Transverse colon (tissue), 4 donors: ENCODE measurements at regions not wholly inside any gene's neighbourhood (a gene's known extent, or its start where the extent isn't known, plus 50 kb on each side); places are given as distances from the start of the nearest gene placed in this dataset.

ENCODE experiments used
- DNase-seq: peaks from one replicate; pipeline ENCODE4 v3.0.0-alpha.2; 2019
- H3K27ac ChIP-seq, 4 donors: fragments of 200-600 bp; sonication (generic); 2 replicates each; pipeline ENCODE4 v1.5.1; 2016 to 2018; ENCODE audit warnings: inconsistent platforms in 4 of 4
- H3K27me3 ChIP-seq: fragments of 200-600 bp; sonication (generic); 2 replicates; pipeline ENCODE4 v1.5.1; 2017; ENCODE audit warnings: inconsistent platforms
- H3K36me3 ChIP-seq, 4 donors: fragments of 200-600 bp; sonication (generic); 2 replicates each; pipeline ENCODE4 v1.5.1; 2017 to 2019; ENCODE audit warnings: inconsistent platforms in 4 of 4
- H3K4me1 ChIP-seq, 4 donors: fragments of 200-600 bp; sonication (generic); 2 replicates each; pipeline ENCODE4 v1.5.1; 2017 to 2020; ENCODE audit warnings: inconsistent platforms in 4 of 4
- H3K4me3 ChIP-seq, 4 donors: fragments of 200-600 bp; sonication (generic); 1 replicate in 1 of 4; 2 replicates in 3 of 4; pipeline versions ENCODE4 v1.5.1 to v1.6.1; 2017 to 2019; ENCODE audit warnings: inconsistent platforms in 4 of 4
- H3K9me3 ChIP-seq, 2 donors: fragments of 200-600 bp; sonication (generic); 2 replicates each; pipeline ENCODE4 v1.5.1; 2017 to 2019; ENCODE audit warnings: inconsistent platforms in 2 of 2
- EP300 ChIP-seq: sonication (generic); formaldehyde crosslinking; IDR thresholded peaks from one replicate; pipeline ENCODE4 v1.6.1; 2017; ENCODE audit warnings: antibody characterized with exemption, low read depth
- POLR2A ChIP-seq: fragments of 450-650 bp; IDR thresholded peaks from one replicate; pipeline ENCODE4 v1.6.1; 2016; ENCODE audit warnings: antibody characterized with exemption, mild to moderate bottlenecking, moderate library complexity
- POLR2AphosphoS5 ChIP-seq, 3 donors: sonication (generic); formaldehyde crosslinking; IDR thresholded peaks; one replicate each; pipeline ENCODE4 v1.6.1; 2016; ENCODE audit warnings: antibody characterized with exemption in 3 of 3
- WGBS, 2 donors: methylation state at CpG; one replicate each; pipeline ENCODE4 v1.1.5; 2018; ENCODE audit warnings: low coverage in 1 of 2; 5-methylcytosine and 5-hydroxymethylcytosine counted together
- in situ Hi-C, 4 donors: fragments of 200-750 bp; cut with MboI; loops; one replicate each; pipeline versions ENCODE4 v1.15.0 to v1.15.1; 2017; ENCODE audit warnings: low sequenced_read_pairs in 3 of 4, low pct_ligation_motif_present in 1 of 4, low pct_unique_long_range_greater_than_20kb in 1 of 4
- intact Hi-C: fragments of 100-400 bp; cut with DNase I; formaldehyde crosslinking; loops from one replicate; pipeline ENCODE4 v1.15.1; 2023; ENCODE audit warnings: low total_unique reads
- TF ChIP-seq, protein P1 (sequence below), 5 experiments: fragments of 200-600 bp in 3 of 5; fragments of 450-650 bp in 2 of 5; sonication (generic) in 3 of 5; IDR thresholded peaks; 1 replicate in 2 of 5; 2 replicates in 3 of 5; pipeline ENCODE4 v1.5.1; 2016 to 2017; ENCODE audit warnings: antibody characterized with exemption in 5 of 5, inconsistent platforms in 3 of 5, mild to moderate bottlenecking in 2 of 5, moderate library complexity in 1 of 5

- H3K27ac ChIP-seq: no peak overlapping the region
- WGBS, 2 donors: 76% methylated on average over 5 of the region's 5 CpGs; no CpG with 5 or more reads in 1 of the 2 donors
- peaks cover 5% of the 10 kb centered on the region for H3K27me3 ChIP-seq
- H3K9me3 ChIP-seq: peaks cover 0 to 9% of the 10 kb centered on the region in 2 donors
- no peak for DNase-seq
- no peak overlapping the region for H3K4me3 ChIP-seq
- intact Hi-C loops: no loop called here
- H3K4me1 ChIP-seq: no peaks in the 10 kb centered on the region
- no peaks in the 10 kb centered on the region for H3K36me3 ChIP-seq
- TF ChIP-seq POLR2A (no peak), EP300 (no peak), POLR2AphosphoS5 (IDR thresholded peaks at IDR 0.05) (no peak)
- TF ChIP-seq, protein P1, sequence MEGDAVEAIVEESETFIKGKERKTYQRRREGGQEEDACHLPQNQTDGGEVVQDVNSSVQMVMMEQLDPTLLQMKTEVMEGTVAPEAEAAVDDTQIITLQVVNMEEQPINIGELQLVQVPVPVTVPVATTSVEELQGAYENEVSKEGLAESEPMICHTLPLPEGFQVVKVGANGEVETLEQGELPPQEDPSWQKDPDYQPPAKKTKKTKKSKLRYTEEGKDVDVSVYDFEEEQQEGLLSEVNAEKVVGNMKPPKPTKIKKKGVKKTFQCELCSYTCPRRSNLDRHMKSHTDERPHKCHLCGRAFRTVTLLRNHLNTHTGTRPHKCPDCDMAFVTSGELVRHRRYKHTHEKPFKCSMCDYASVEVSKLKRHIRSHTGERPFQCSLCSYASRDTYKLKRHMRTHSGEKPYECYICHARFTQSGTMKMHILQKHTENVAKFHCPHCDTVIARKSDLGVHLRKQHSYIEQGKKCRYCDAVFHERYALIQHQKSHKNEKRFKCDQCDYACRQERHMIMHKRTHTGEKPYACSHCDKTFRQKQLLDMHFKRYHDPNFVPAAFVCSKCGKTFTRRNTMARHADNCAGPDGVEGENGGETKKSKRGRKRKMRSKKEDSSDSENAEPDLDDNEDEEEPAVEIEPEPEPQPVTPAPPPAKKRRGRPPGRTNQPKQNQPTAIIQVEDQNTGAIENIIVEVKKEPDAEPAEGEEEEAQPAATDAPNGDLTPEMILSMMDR (IDR thresholded peaks at IDR 0.05): no peak
- in situ Hi-C loops: no loop called here
Measured at GRCh38 chr20:60095456-60095855, 137.2 kb downstream of the CDH26 start.

DNA sequence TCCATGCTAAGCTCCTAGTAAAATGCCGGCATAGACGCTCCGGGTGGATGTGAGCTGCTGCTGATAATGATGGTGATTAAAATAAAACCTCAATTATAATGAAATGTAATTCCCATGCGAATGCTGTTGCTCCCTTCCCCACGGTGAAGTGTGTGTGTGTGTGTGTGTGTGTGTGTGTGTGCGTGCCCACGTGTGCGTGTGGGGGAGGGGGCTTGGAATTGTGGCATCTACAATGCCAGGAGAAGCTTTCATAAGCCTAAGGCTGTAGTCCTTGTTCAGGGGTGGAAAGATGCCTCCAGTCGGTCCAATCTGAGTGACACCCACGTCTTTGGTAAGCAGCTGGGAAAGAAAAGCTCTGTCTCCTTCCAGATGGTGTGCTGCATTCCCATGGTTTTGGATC is 137.9 kb downstream of the CDH26 start:
- 42 to 88% methylated on average over 2 to 10 of the region's 10 CpGs for WGBS, 2 donors
- peaks cover 0 to 9% of the 10 kb centered on the region in 2 donors for H3K9me3 ChIP-seq
- no peaks in the 10 kb centered on the region for H3K36me3 ChIP-seq
- no peak for DNase-seq
- no peaks in the 10 kb centered on the region for H3K4me1 ChIP-seq
- in situ Hi-C loops (no loop called here), intact Hi-C loops (no loop called here)
- H3K4me3 ChIP-seq: no peak overlapping the region
- H3K27me3 ChIP-seq: peaks cover under 1% of the 10 kb centered on the region
- TF ChIP-seq POLR2AphosphoS5 (IDR thresholded peaks at IDR 0.05) (no peak), POLR2A (no peak), EP300 (no peak)
- TF ChIP-seq, protein P1 (IDR thresholded peaks at IDR 0.05): no peak
- H3K27ac ChIP-seq: no peak overlapping the region

- Histone ChIP-seq H3K4me1 (no peaks in the 10 kb centered on the region), H3K36me3 (no peaks in the 10 kb centered on the region), H3K4me3 (no peak overlapping the region), H3K27ac (no peak overlapping the region), H3K27me3 (no peaks in the 10 kb centered on the region), H3K9me3 (peaks cover 0 to 7% of the 10 kb centered on the region in 2 donors)
- intact Hi-C loops: no loop called here
- in situ Hi-C loops: no loop called here
- WGBS, 2 donors: 65 to 68% methylated on average over 4 of the region's 4 CpGs
- TF ChIP-seq POLR2A (no peak), POLR2AphosphoS5 (IDR thresholded peaks at IDR 0.05) (no peak), EP300 (no peak)
- TF ChIP-seq, protein P1 (IDR thresholded peaks at IDR 0.05): no peak
- DNase-seq: no peak
Measured at GRCh38 chr20:60097285-60097684, 139.1 kb downstream of the CDH26 start.

DNA sequence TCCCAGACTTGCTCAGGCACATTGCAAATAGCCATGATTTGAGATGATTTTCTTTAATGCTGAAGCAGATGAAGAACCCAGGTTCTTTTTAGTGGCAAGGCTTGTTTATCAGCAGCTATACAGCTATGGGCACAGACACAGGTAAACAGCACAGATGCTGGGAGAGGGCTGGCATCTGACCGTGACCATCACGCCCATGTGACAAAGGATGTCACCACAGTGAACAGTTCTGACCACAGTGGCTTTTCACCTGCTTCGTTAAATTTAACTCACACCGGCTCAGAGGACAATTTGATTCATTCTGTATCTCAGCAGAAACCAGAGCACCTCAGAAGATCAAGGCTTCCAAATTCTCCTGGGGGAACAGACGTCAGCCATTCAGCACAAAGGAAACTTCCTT is 142.6 kb downstream of the CDH26 start:
- no peak for DNase-seq
- intact Hi-C loops (no loop called here), in situ Hi-C loops (no loop called here)

More for the DNA sequence above, 142.6 kb downstream of the CDH26 start:
- H3K36me3 ChIP-seq: no peaks in the 10 kb centered on the region
- no peak overlapping the region for H3K27ac ChIP-seq
- H3K4me1 ChIP-seq: no peaks in the 10 kb centered on the region
- WGBS, 2 donors: 58% methylated on average over 5 of the region's 5 CpGs; no CpG with 5 or more reads in 1 of the 2 donors
- H3K4me3 ChIP-seq: no peak overlapping the region
- H3K9me3 ChIP-seq: no peaks in the 10 kb centered on the region
- TF ChIP-seq EP300: no peak
- TF ChIP-seq, protein P1 (IDR thresholded peaks at IDR 0.05): no peak
- no peaks in the 10 kb centered on the region for H3K27me3 ChIP-seq
